ENCODE measurements at regions not wholly inside any gene's neighbourhood (a gene's known extent, or its start where the extent isn't known, plus 50 kb on each side); places are given as distances from the start of the nearest gene placed in this dataset.

GRCh38 chr5:99138911-99139310 is 210.1 kb upstream of the CHD1 start:
- Histone ChIP-seq H4K8ac (ENCODE audit: extremely low read depth, insufficient read depth, low read length) (no peak overlapping the region), H3K56ac (replicated peaks; ENCODE audit: insufficient read length, low read depth, low read length) (no peak overlapping the region), H3K4me3 (ENCODE audit: extremely low read depth in 1 of 4, insufficient read depth in 2 of 4, low read depth in 3 of 4, low read length in 4 of 4) (no peak overlapping the region), H3K27ac (ENCODE audit: low read depth, low read length) (no peak overlapping the region), H3K4me1 (replicated peaks in 1 of 4; ENCODE audit: control insufficient read depth in 3 of 4, insufficient read depth in 4 of 4, low read length in 3 of 4) (no peaks in the 10 kb centered on the region), H2BK15ac (ENCODE audit: low read length) (no peak overlapping the region), H2BK12ac (ENCODE audit: low read depth, low read length) (no peak overlapping the region), H3K23me2 (ENCODE audit: low read depth, low read length) (no peaks in the 10 kb centered on the region), H3K4ac (replicated peaks; ENCODE audit: insufficient read length, low read depth, low read length) (no peak overlapping the region), H3K79me1 (ENCODE audit: low read depth, low read length) (no peaks in the 10 kb centered on the region), H3K18ac (ENCODE audit: extremely low read depth, low read length) (no peak overlapping the region), H4K20me1 (replicated peaks in 1 of 2; ENCODE audit: control insufficient read depth in 1 of 2, insufficient read depth in 2 of 2, low read length in 2 of 2) (no peaks in the 10 kb centered on the region), H3K23ac (ENCODE audit: insufficient read length) (no peak overlapping the region), H4K91ac (replicated peaks; ENCODE audit: insufficient read length, low read length) (no peak overlapping the region), H2AFZ (ENCODE audit: low read length) (no peak overlapping the region), H3K27me3 (replicated peaks in 1 of 4; ENCODE audit: control insufficient read depth in 3 of 4, extremely low read depth in 1 of 4, insufficient read depth in 3 of 4, low read length in 3 of 4) (no peaks in the 10 kb centered on the region), H3K14ac (ENCODE audit: insufficient read length) (no peak overlapping the region), H2BK120ac (replicated peaks; ENCODE audit: low read depth, low read length) (no peak overlapping the region), H2BK20ac (ENCODE audit: low read length) (no peak overlapping the region), H4K5ac (ENCODE audit: insufficient read length, low read depth, low read length) (no peak overlapping the region), H3K36me3 (ENCODE audit: control insufficient read depth in 2 of 4, insufficient read depth in 4 of 4, low read length in 3 of 4) (no peaks in the 10 kb centered on the region), H3K79me2 (ENCODE audit: control insufficient read depth in 1 of 2, insufficient read depth in 2 of 2, low read length in 2 of 2) (no peaks in the 10 kb centered on the region), H2BK5ac (ENCODE audit: low read depth, low read length) (no peak overlapping the region), H3K4me2 (ENCODE audit: insufficient read depth in 1 of 2, low read depth in 2 of 2, low read length in 2 of 2) (no peak overlapping the region), H3K9ac (replicated peaks in 1 of 4; ENCODE audit: extremely low read depth in 1 of 4, low read depth in 3 of 4, low read length in 3 of 4) (no peak overlapping the region), H3K9me3 (ENCODE audit: insufficient read depth in 2 of 2, low read depth in 1 of 2, low read length in 1 of 2) (peaks cover 0 to 3% of the 10 kb centered on the region in 2 experiments; a peak in 1 of 4 replicates), H2AK5ac (ENCODE audit: low read depth, low read length) (no peak overlapping the region)
- CTCF ChIA-PET (ENCODE audit: partially characterized antibody): no interaction called here
- FAIRE-seq (no peak), DNase-seq (ENCODE audit: low read depth in 1 of 2, low spot score in 2 of 2) (no peak)
- POLR2A ChIA-PET (ENCODE audit: partially characterized antibody): no interaction called here
- TF ChIP-seq SUZ12 (IDR thresholded peaks at IDR 0.05; ENCODE audit: low read length) (no peak), TAF1 (IDR thresholded peaks at IDR 0.05; ENCODE audit: low read depth, low read length) (no peak), POLR2AphosphoS5 (IDR thresholded peaks at IDR 0.05; ENCODE audit: low read depth, low read length) (no peak), SP1 (IDR thresholded peaks at IDR 0.05; ENCODE audit: low read depth, low read length) (no peak), EP300 (IDR thresholded peaks at IDR 0.05; ENCODE audit: borderline replicate concordance in 1 of 2, low read depth in 2 of 2, low read length in 2 of 2) (no peak), MAFK (IDR thresholded peaks at IDR 0.05; ENCODE audit: low read depth, low read length) (no peak), ASH2L (IDR thresholded peaks at IDR 0.05; ENCODE audit: low read length) (no peak), FOSL1 (IDR thresholded peaks at IDR 0.05; ENCODE audit: insufficient read depth, low read depth, low read length) (no peak), SAP30 (IDR thresholded peaks at IDR 0.05; ENCODE audit: insufficient read depth, insufficient replicate concordance, low read length) (no peak), NANOG (IDR thresholded peaks at IDR 0.05; ENCODE audit: insufficient read depth, low read depth, low read length, poor library complexity, severe bottlenecking) (no peak), EGR1 (IDR thresholded peaks at IDR 0.05; ENCODE audit: borderline replicate concordance, low read depth, low read length) (no peak), CTBP2 (IDR thresholded peaks at IDR 0.05; ENCODE audit: borderline replicate concordance, insufficient read depth, insufficient read length, low read length) (no peak), NRF1 (IDR thresholded peaks at IDR 0.05; ENCODE audit: low read depth, low read length) (no peak), POU5F1 (IDR thresholded peaks at IDR 0.05; ENCODE audit: low read depth, low read length) (no peak), POLR2A (IDR thresholded peaks at IDR 0.05; ENCODE audit: control extremely low read depth in 1 of 2, low read depth in 2 of 2, low read length in 2 of 2) (no peak)
- 97% methylated on average over 10 of the region's 10 CpGs; no CpG with 5 or more reads in 1 of the 2 experiments for WGBS, 2 experiments (ENCODE audit: extremely low coverage in 1 of 2, insufficient coverage in 1 of 2, insufficient read length in 1 of 2, insufficient replicate concordance in 2 of 2, low coverage in 1 of 2, low lambda C conversion rate in 2 of 2, missing lambda C conversion rate in 1 of 2)

Measured in H1 (cell line).